HCT116 (cell line): ENCODE measurements at regions not wholly inside any gene's neighbourhood (a gene's known extent, or its start where the extent isn't known, plus 50 kb on each side); places are given as distances from the start of the nearest gene placed in this dataset.

ENCODE experiments used
- ATAC-seq: fragments of 200-7000 bp; cut with Tn5 transposase; 2 replicates; pipeline ENCODE4 v1.9.1; 2020; ENCODE audit warnings: mild to moderate bottlenecking, moderate library complexity
- BruUV-seq: library from RNA; stranded (reverse); fragments of 400-500 nt; replicated peaks from 2 replicates; lab custom pipeline; 2021; lab: Mats Ljungman, UMichigan
- CTCF ChIA-PET: fragments of 300-600 bp; sonication (Branson Sonifier 250); formaldehyde crosslinking; loops from one replicate; lab custom pipeline; 2021; ENCODE audit warnings: antibody characterized with exemption; lab: Charles Lee
- POLR2A ChIA-PET: fragments of 300-600, 350-600 bp; sonication (Branson Sonifier 250); formaldehyde crosslinking; loops from one replicate; lab custom pipeline; 2021; ENCODE audit warnings: antibody characterized with exemption; lab: Charles Lee
- RAD21 ChIA-PET, 2 experiments: fragments of 300-600 bp; sonication (Branson Sonifier 250); formaldehyde crosslinking; loops; one replicate each; lab custom pipeline; 2023; ENCODE audit warnings: low total read pairs in 2 of 2; ENCODE audit not compliant: uncharacterized antibody in 2 of 2, unreplicated experiment in 2 of 2, low non-redundant PET in 1 of 2; lab: Charles Lee
- DNase-seq: peaks from one replicate; pipeline ENCODE4 v3.0.0-alpha.2; 2010; ENCODE audit warnings: low read depth, low spot score
- H2AFZ ChIP-seq: fragments of 200-600 bp; shearing (Covaris generic), sonication (generic); 2 replicates; pipeline ENCODE4 v1.6.1; 2017; ENCODE audit warnings: low read depth, mixed run types, mixed read lengths, antibody characterized with exemption, low read length; ENCODE audit not compliant: poor library complexity, severe bottlenecking
- H3K27ac ChIP-seq: 2 replicates; pipeline ENCODE4 v1.5.1; 2012; ENCODE audit warnings: low read depth, low read length
- H3K27me3 ChIP-seq: fragments of 200-600 bp; sonication (generic); 2 replicates; pipeline ENCODE4 v1.6.1; 2016; ENCODE audit warnings: mixed run types, low read length, mixed read lengths; ENCODE audit not compliant: insufficient read depth
- H3K36me3 ChIP-seq, 2 experiments: fragments of 200-500 bp in 1 of 2; fragments of 200-600 bp in 1 of 2; sonication (Bioruptor generic) in 1 of 2; sonication (generic) in 1 of 2; 2 replicates each; pipeline versions ENCODE4 v1.5.1 to v1.6.1; 2014 to 2016; ENCODE audit warnings: low read length in 2 of 2, inconsistent platforms in 1 of 2, mixed read lengths in 1 of 2, mixed run types in 1 of 2; ENCODE audit not compliant: insufficient read depth in 2 of 2, control insufficient read depth in 1 of 2
- H3K4me1 ChIP-seq, 2 experiments: fragments of 200-600 bp in 1 of 2; sonication (generic) in 1 of 2; 2 replicates each; pipeline versions ENCODE4 v1.5.1 to v1.6.1; 2012 to 2017; ENCODE audit warnings: low read length in 2 of 2, inconsistent platforms in 1 of 2, mild to moderate bottlenecking in 1 of 2, mixed read lengths in 1 of 2, mixed run types in 1 of 2, moderate library complexity in 1 of 2; ENCODE audit not compliant: insufficient read depth in 2 of 2, control insufficient read depth in 1 of 2
- H3K4me2 ChIP-seq: fragments of 200-600 bp; sonication (generic); 2 replicates; pipeline ENCODE4 v1.6.1; 2017; ENCODE audit warnings: mixed run types, low read length, mixed read lengths
- H3K4me3 ChIP-seq, 2 experiments: fragments of 200-600 bp in 1 of 2; sonication (generic) in 1 of 2; replicated peaks in 1 of 2; 2 replicates each; pipeline ENCODE4 v1.5.1; 2011 to 2016; ENCODE audit warnings: low read length in 2 of 2, control low read depth in 1 of 2, low read depth in 1 of 2, mild to moderate bottlenecking in 1 of 2, mixed read lengths in 1 of 2, mixed run types in 1 of 2
- H3K79me2 ChIP-seq: fragments of 200-600 bp; sonication (generic); 2 replicates; pipeline ENCODE4 v1.6.1; 2017; ENCODE audit warnings: mild to moderate bottlenecking, mixed run types, low read length, moderate library complexity, mixed read lengths; ENCODE audit not compliant: insufficient read depth
- H3K9ac ChIP-seq: fragments of 200-600 bp; sonication (generic); 2 replicates; pipeline ENCODE4 v1.6.1; 2016; ENCODE audit warnings: low read length, mixed read lengths
- H3K9me2 ChIP-seq: fragments of 200-600 bp; sonication (generic), shearing (Covaris generic); 2 replicates; pipeline ENCODE4 v1.6.1; 2017; ENCODE audit warnings: mixed run types, mild to moderate bottlenecking, moderate library complexity; ENCODE audit not compliant: insufficient read depth
- H3K9me3 ChIP-seq, 2 experiments: fragments of 200-500 bp in 1 of 2; fragments of 200-600 bp in 1 of 2; sonication (Bioruptor generic) in 1 of 2; sonication (generic) in 1 of 2; 2 replicates each; pipeline ENCODE4 v1.6.1; 2014 to 2017; ENCODE audit warnings: low read length in 2 of 2, mixed read lengths in 2 of 2, inconsistent platforms in 1 of 2, low read depth in 1 of 2, mild to moderate bottlenecking in 1 of 2, mixed run types in 1 of 2, moderate library complexity in 1 of 2; ENCODE audit not compliant: control insufficient read depth in 1 of 2, insufficient read depth in 1 of 2
- H4K20me1 ChIP-seq: fragments of 200-600 bp; sonication (generic), shearing (Covaris generic); 2 replicates; pipeline ENCODE4 v1.6.1; 2017; ENCODE audit warnings: mixed run types, mild to moderate bottlenecking, moderate library complexity; ENCODE audit not compliant: insufficient read depth
- CBX3 ChIP-seq: IDR thresholded peaks from 2 replicates; pipeline ENCODE4 v1.6.1; 2012; ENCODE audit warnings: low read depth
- CTCF ChIP-seq, 3 experiments: fragments of 200-600 bp in 1 of 3; sonication (generic) in 1 of 3; IDR thresholded peaks in 2 of 3; conservative IDR thresholded peaks in 1 of 3; 2 replicates each; pipeline ENCODE4 v1.5.1; 2012 to 2017; ENCODE audit warnings: low read depth in 2 of 3, low read length in 2 of 3, antibody characterized with exemption in 1 of 3, borderline replicate concordance in 1 of 3, control low read depth in 1 of 3, mild to moderate bottlenecking in 1 of 3, mixed read lengths in 1 of 3, mixed run types in 1 of 3, moderate library complexity in 1 of 3; ENCODE audit not compliant: insufficient read depth in 1 of 3
- EGR1 ChIP-seq: IDR thresholded peaks from 2 replicates; pipeline ENCODE4 v1.6.1; 2012; ENCODE audit warnings: low read depth
- ELF1 ChIP-seq: IDR thresholded peaks from 2 replicates; pipeline ENCODE4 v1.6.1; 2012; ENCODE audit warnings: low read depth, borderline replicate concordance
- EZH2 ChIP-seq: fragments of 200-600 bp; sonication (generic); IDR thresholded peaks from 2 replicates; pipeline ENCODE4 v1.6.1; 2017; ENCODE audit warnings: antibody characterized with exemption, mixed run types
- EZH2phosphoT487 ChIP-seq: fragments of 200-600 bp; IDR thresholded peaks from 2 replicates; pipeline ENCODE4 v1.6.1; 2018; ENCODE audit warnings: antibody characterized with exemption, borderline replicate concordance
- FOSL1 ChIP-seq: IDR thresholded peaks from 2 replicates; pipeline ENCODE4 v1.6.1; 2012; ENCODE audit warnings: low read depth
- POLR2A ChIP-seq: IDR thresholded peaks from 2 replicates; pipeline ENCODE4 v1.7.0; 2011; ENCODE audit warnings: borderline replicate concordance; ENCODE audit not compliant: insufficient read depth, insufficient read length; ENCODE audit errors: extremely low read depth
- SP1 ChIP-seq: IDR thresholded peaks from 2 replicates; pipeline ENCODE4 v1.6.1; 2012; ENCODE audit warnings: low read depth
- TCF7L2 ChIP-seq: IDR thresholded peaks from 2 replicates; pipeline ENCODE4 v1.7.0; 2011; ENCODE audit warnings: borderline replicate concordance, inconsistent platforms; ENCODE audit not compliant: insufficient read depth, insufficient read length; ENCODE audit errors: extremely low read depth
- YY1 ChIP-seq: IDR thresholded peaks from 2 replicates; pipeline ENCODE4 v1.6.1; 2011; ENCODE audit warnings: low read length, low read depth, moderate library complexity, mild to moderate bottlenecking; ENCODE audit not compliant: insufficient replicate concordance; ENCODE audit errors: extremely low read depth
- ZNF274 ChIP-seq: fragments of 200-500 bp; sonication (Bioruptor generic); IDR thresholded peaks from 2 replicates; pipeline ENCODE4 v1.6.1; 2014; ENCODE audit warnings: mild to moderate bottlenecking, low read depth, low read length, inconsistent platforms
- intact Hi-C: fragments of 100-400 bp; cut with micrococcal nuclease; formaldehyde crosslinking; loops from 2 replicates; pipeline ENCODE4 v1.10.0; 2022
- TF ChIP-seq, protein P1 (sequence below): IDR thresholded peaks from 2 replicates; pipeline ENCODE4 v1.6.1; 2012

DNA sequence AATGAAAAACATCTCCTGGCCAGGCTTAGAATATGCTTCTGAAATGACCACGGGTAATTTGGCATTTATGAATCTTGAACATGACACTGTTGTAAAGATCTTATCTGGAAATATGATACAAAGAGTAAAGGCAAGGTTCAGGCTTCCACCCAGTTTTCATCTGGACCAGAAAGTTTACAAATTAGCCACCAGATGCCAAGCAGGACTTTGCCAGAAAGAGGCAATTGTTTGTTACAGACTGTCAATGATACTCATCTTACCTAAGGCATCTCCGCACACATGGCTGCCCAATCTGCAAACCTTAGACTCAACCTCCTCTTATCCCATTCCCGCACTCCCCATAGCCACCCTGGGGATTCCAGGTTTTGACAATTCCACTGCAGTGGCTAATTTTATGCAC is 795.3 kb downstream of the TYW1 start:
- Histone ChIP-seq H4K20me1 (no peaks in the 10 kb centered on the region), H3K4me2 (no peak overlapping the region), H3K36me3 (no peaks in the 10 kb centered on the region), H3K4me1 (no peaks in the 10 kb centered on the region)
- intact Hi-C loops, result no loop called here
- POLR2A ChIA-PET, result no interaction called here
- BruUV-seq, result no TSS peak
- no peak for TF ChIP-seq YY1
- TF ChIP-seq ZNF274, result no peak
- TF ChIP-seq EZH2phosphoT487, result no peak
- no peak for TF ChIP-seq FOSL1
- TF ChIP-seq TCF7L2, result no peak
- no peak for TF ChIP-seq ELF1
- TF ChIP-seq CTCF (IDR thresholded peaks at IDR 0.05 in 2 of 3, conservative IDR thresholded peaks at IDR 0.05 in 1 of 3; ENCODE audit: borderline replicate concordance in 1 of 3, insufficient read depth in 1 of 3, low read depth in 2 of 3, low read length in 2 of 3), result no peak
- TF ChIP-seq SP1, result no peak
- TF ChIP-seq CBX3, result no peak
- no peak for TF ChIP-seq POLR2A
- no peak for TF ChIP-seq EGR1
- TF ChIP-seq, protein P1, sequence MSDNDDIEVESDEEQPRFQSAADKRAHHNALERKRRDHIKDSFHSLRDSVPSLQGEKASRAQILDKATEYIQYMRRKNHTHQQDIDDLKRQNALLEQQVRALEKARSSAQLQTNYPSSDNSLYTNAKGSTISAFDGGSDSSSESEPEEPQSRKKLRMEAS, result no peak
- no peak for TF ChIP-seq EZH2
- TF ChIP-seq, all 23 proteins: peak for 0
- CTCF ChIA-PET, result no interaction called here
- Histone ChIP-seq H2AFZ (no peak overlapping the region), H3K9me2 (no peaks in the 10 kb centered on the region), H3K4me3 (no peak overlapping the region), H3K79me2 (no peaks in the 10 kb centered on the region), H3K9ac (no peak overlapping the region), H3K27me3 (no peaks in the 10 kb centered on the region), H3K9me3 (peaks cover 0 to 6% of the 10 kb centered on the region in 2 experiments; a peak in 2 of 4 replicates), H3K27ac (no peak overlapping the region)
- ATAC-seq (no peak), DNase-seq (no peak)
- RAD21 ChIA-PET, result no interaction called here
